Endothelial cell of umbilical vein (primary cell): ENCODE measurements at regions not wholly inside any gene's neighbourhood (a gene's known extent, or its start where the extent isn't known, plus 50 kb on each side); places are given as distances from the start of the nearest gene placed in this dataset.

ENCODE experiments used
- BruUV-seq: library from RNA; stranded (reverse); fragments of 400-500 nt; replicated peaks from 2 replicates; lab custom pipeline; 2021; lab: Mats Ljungman, UMichigan
- CTCF ChIA-PET: fragments of 300-600, 350-600 bp; sonication (Branson Sonifier 250); formaldehyde crosslinking; loops from one replicate; lab custom pipeline; 2021; ENCODE audit warnings: antibody characterized with exemption, inconsistent platforms; lab: Charles Lee
- POLR2A ChIA-PET: fragments of 300-600, 350-600 bp; sonication (Branson Sonifier 250); formaldehyde crosslinking; loops from one replicate; lab custom pipeline; 2021; ENCODE audit warnings: antibody characterized with exemption, inconsistent platforms; lab: Charles Lee
- DNase-seq: peaks from one replicate; pipeline ENCODE4 v3.0.0-alpha.2; 2011; ENCODE audit warnings: low read depth, low spot score
- FAIRE-seq: peaks from 2 replicates; lab custom pipeline; 2011; peaks lifted over from hg19 to GRCh38; lab: Jason Lieb, UNC
- H2AFZ ChIP-seq: 2 replicates; pipeline ENCODE4 v1.6.0; 2012; ENCODE audit warnings: low read depth, low read length, control low read depth, inconsistent platforms
- H3K27ac ChIP-seq: 2 replicates; pipeline ENCODE4 v1.5.1; 2011; ENCODE audit warnings: low read depth, mild to moderate bottlenecking, control low read depth, low read length, moderate library complexity; ENCODE audit not compliant: insufficient read depth
- H3K27me3 ChIP-seq, 2 experiments: 2 replicates each; pipeline versions ENCODE4 v1.6.0 to v1.6.1; 2011; ENCODE audit warnings: low read length in 2 of 2, mixed read lengths in 1 of 2; ENCODE audit not compliant: control insufficient read depth in 2 of 2, insufficient read depth in 2 of 2
- H3K36me3 ChIP-seq, 2 experiments: 2 replicates in 1 of 2; 3 replicates in 1 of 2; pipeline ENCODE4 v1.5.1; 2011; ENCODE audit warnings: low read length in 2 of 2, mild to moderate bottlenecking in 1 of 2, moderate library complexity in 1 of 2; ENCODE audit not compliant: control insufficient read depth in 2 of 2, insufficient read depth in 2 of 2; ENCODE audit errors: extremely low read depth in 1 of 2
- H3K4me1 ChIP-seq: 3 replicates; pipeline ENCODE4 v1.5.1; 2011; ENCODE audit warnings: mild to moderate bottlenecking, low read length; ENCODE audit not compliant: control insufficient read depth, insufficient read depth; ENCODE audit errors: extremely low read depth
- H3K4me2 ChIP-seq: 2 replicates; pipeline ENCODE4 v1.6.1; 2011; ENCODE audit warnings: low read length, control low read depth, mixed read lengths; ENCODE audit not compliant: insufficient read depth
- H3K4me3 ChIP-seq, 3 experiments: fragments of 200-600 bp in 1 of 3; sonication (generic), shearing (Covaris generic) in 1 of 3; replicated peaks in 1 of 3; 2 replicates each; pipeline ENCODE4 v1.5.1; 2011 to 2016; ENCODE audit warnings: control low read depth in 3 of 3, low read length in 3 of 3, mild to moderate bottlenecking in 2 of 3, inconsistent platforms in 1 of 3, low read depth in 1 of 3, moderate library complexity in 1 of 3; ENCODE audit not compliant: insufficient read depth in 1 of 3
- H3K79me2 ChIP-seq: 2 replicates; pipeline ENCODE4 v1.6.0; 2012; ENCODE audit warnings: low read length, inconsistent platforms; ENCODE audit not compliant: control insufficient read depth, insufficient read depth
- H3K9ac ChIP-seq: replicated peaks from 2 replicates; pipeline ENCODE3; 2011; ENCODE audit warnings: low read length, control low read depth; ENCODE audit not compliant: insufficient read depth; ENCODE audit errors: extremely low read depth
- H3K9me1 ChIP-seq: replicated peaks from 3 replicates; pipeline ENCODE4 v1.6.0; 2011; ENCODE audit warnings: mild to moderate bottlenecking, low read length; ENCODE audit not compliant: control insufficient read depth, insufficient read depth; ENCODE audit errors: extremely low read depth
- H3K9me3 ChIP-seq: replicated peaks from 2 replicates; pipeline ENCODE4 v1.5.1; 2012; ENCODE audit warnings: low read length, inconsistent platforms; ENCODE audit not compliant: control insufficient read depth, insufficient read depth
- H4K20me1 ChIP-seq: replicated peaks from 2 replicates; pipeline ENCODE3; 2011; ENCODE audit warnings: mild to moderate bottlenecking, low read length; ENCODE audit not compliant: control insufficient read depth, insufficient read depth; ENCODE audit errors: extremely low read depth
- CTCF ChIP-seq, 2 donors: IDR thresholded peaks; 1 replicate in 1 of 2; 2 replicates in 1 of 2; pipeline ENCODE4 v1.5.1; 2011; ENCODE audit warnings: low read length in 2 of 2, mild to moderate bottlenecking in 2 of 2, moderate library complexity in 2 of 2, control low read depth in 1 of 2, inconsistent platforms in 1 of 2, low read depth in 1 of 2; ENCODE audit not compliant: insufficient read depth in 1 of 2; ENCODE audit errors: extremely low read depth in 1 of 2
- EZH2 ChIP-seq: IDR thresholded peaks from 2 replicates; pipeline ENCODE4 v1.6.1; 2012; ENCODE audit warnings: borderline replicate concordance, low read depth, mild to moderate bottlenecking, moderate library complexity, low read length, inconsistent platforms; ENCODE audit not compliant: severe bottlenecking
- FOS ChIP-seq: IDR thresholded peaks from 2 replicates; pipeline ENCODE4 v1.6.1; 2011; ENCODE audit warnings: mild to moderate bottlenecking, low read length, moderate library complexity, borderline replicate concordance; ENCODE audit not compliant: insufficient read depth
- GATA2 ChIP-seq: IDR thresholded peaks from 2 replicates; pipeline ENCODE4 v1.7.0; 2011; ENCODE audit warnings: low read depth, mild to moderate bottlenecking, moderate library complexity, mixed read lengths, low read length; ENCODE audit not compliant: insufficient read length, insufficient read depth
- JUN ChIP-seq: IDR thresholded peaks from 2 replicates; pipeline ENCODE4 v1.6.1; 2011; ENCODE audit warnings: borderline replicate concordance, low read depth; ENCODE audit not compliant: insufficient read length, insufficient read depth
- MAX ChIP-seq: IDR thresholded peaks from 2 replicates; pipeline ENCODE4 v1.6.1; 2011; ENCODE audit not compliant: insufficient read depth, insufficient read length
- MYC ChIP-seq: IDR thresholded peaks from one replicate; pipeline ENCODE4 v1.6.1; 2011; ENCODE audit warnings: mild to moderate bottlenecking, low read depth, low read length
- POLR2A ChIP-seq: IDR thresholded peaks from 2 replicates; pipeline ENCODE4 v1.6.1; 2012; ENCODE audit warnings: low read depth, mild to moderate bottlenecking, control low read depth, low read length
- POLR2AphosphoS5 ChIP-seq: IDR thresholded peaks from 2 replicates; pipeline ENCODE4 v1.6.1; 2012; ENCODE audit warnings: low read depth, mild to moderate bottlenecking, control low read depth, low read length, moderate library complexity; ENCODE audit not compliant: insufficient read depth
- dilution Hi-C: fragments of 300-500 bp; cut with MboI; formaldehyde crosslinking; loops from one replicate; pipeline ENCODE4 v1.15.0; 2019; ENCODE audit warnings: low sequenced_read_pairs; ENCODE audit not compliant: extremely low pct_ligation_motif_present
- intact Hi-C: fragments of 100-400 bp; cut with micrococcal nuclease; formaldehyde crosslinking; loops from one replicate; pipeline ENCODE4 v1.10.0; 2022

GRCh38 chr11:115722711-115723110 is 218.5 kb upstream of the CADM1 start:
- H3K4me2 ChIP-seq, result no peak overlapping the region
- no peak for DNase-seq
- H3K9me3 ChIP-seq, result peaks cover 2% of the 10 kb centered on the region
- dilution Hi-C loops (no loop called here), intact Hi-C loops (no loop called here)
- no peaks in the 10 kb centered on the region for H3K4me1 ChIP-seq
- no peak overlapping the region for H2AFZ ChIP-seq
- H3K27me3 ChIP-seq, result no peaks in the 10 kb centered on the region
- no peaks in the 10 kb centered on the region for H3K79me2 ChIP-seq
- TF ChIP-seq MYC, result no peak
- TF ChIP-seq GATA2, result no peak
- no peak for TF ChIP-seq FOS
- TF ChIP-seq CTCF (IDR thresholded peaks at IDR 0.05; ENCODE audit: extremely low read depth in 1 of 2, insufficient read depth in 1 of 2, low read depth in 1 of 2, low read length in 2 of 2), result no peak
- no peak for TF ChIP-seq POLR2AphosphoS5
- TF ChIP-seq JUN, result no peak
- TF ChIP-seq POLR2A, result no peak
- no peak for TF ChIP-seq EZH2
- no peak for TF ChIP-seq MAX
- H3K27ac ChIP-seq, result no peak overlapping the region
- H3K9me1 ChIP-seq, result no peaks in the 10 kb centered on the region
- H3K4me3 ChIP-seq, result no peak overlapping the region
- no TSS peak for BruUV-seq
- no peaks in the 10 kb centered on the region for H4K20me1 ChIP-seq
- no peak overlapping the region for H3K9ac ChIP-seq
- no peaks in the 10 kb centered on the region for H3K36me3 ChIP-seq
- FAIRE-seq, result no peak
- CTCF ChIA-PET, result no interaction called here
- POLR2A ChIA-PET, result no interaction called here
